ENCODE measurements at regions not wholly inside any gene's neighbourhood (a gene's known extent, or its start where the extent isn't known, plus 50 kb on each side); places are given as distances from the start of the nearest gene placed in this dataset.
A peak's percentile ranks its signal among the peaks of the same experiment; 100 is the strongest.

DNA sequence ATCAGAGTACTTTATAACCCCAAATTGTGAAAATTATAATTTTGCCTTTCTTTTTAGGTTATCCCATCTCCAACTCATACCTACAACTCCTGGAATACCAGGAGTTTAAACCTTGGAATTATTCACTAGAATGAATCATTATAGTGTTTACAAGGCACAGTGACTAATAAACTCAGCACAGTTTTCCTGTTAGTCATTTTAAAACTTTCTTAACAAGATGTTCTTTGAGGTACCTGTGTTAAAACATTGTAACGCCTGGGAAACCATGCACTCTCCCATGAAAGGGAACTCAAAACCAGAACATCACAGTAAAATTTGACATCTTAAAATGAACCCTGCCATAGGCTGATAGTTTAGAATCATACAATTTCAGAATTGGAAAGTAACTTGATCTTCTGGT is 132.4 kb upstream of the OSTN start:
- Mint-ChIP-seq H3K9me3 (ENCODE audit: unreplicated experiment) (no peaks in the 10 kb centered on the region), H3K27ac (ENCODE audit: unreplicated experiment) (no peak overlapping the region), H3K27me3 (ENCODE audit: unreplicated experiment) (peaks cover 37% of the 10 kb centered on the region), H3K36me3 (ENCODE audit: unreplicated experiment) (no peaks in the 10 kb centered on the region), H3K4me1 (ENCODE audit: unreplicated experiment) (no peaks in the 10 kb centered on the region), H3K4me3 (ENCODE audit: unreplicated experiment) (no peak overlapping the region)
- no peak for DNase-seq (ENCODE audit: extremely low spot score, unreplicated experiment)
- no peak for TF ChIP-seq CTCF (IDR thresholded peaks at IDR 0.05)

DNA sequence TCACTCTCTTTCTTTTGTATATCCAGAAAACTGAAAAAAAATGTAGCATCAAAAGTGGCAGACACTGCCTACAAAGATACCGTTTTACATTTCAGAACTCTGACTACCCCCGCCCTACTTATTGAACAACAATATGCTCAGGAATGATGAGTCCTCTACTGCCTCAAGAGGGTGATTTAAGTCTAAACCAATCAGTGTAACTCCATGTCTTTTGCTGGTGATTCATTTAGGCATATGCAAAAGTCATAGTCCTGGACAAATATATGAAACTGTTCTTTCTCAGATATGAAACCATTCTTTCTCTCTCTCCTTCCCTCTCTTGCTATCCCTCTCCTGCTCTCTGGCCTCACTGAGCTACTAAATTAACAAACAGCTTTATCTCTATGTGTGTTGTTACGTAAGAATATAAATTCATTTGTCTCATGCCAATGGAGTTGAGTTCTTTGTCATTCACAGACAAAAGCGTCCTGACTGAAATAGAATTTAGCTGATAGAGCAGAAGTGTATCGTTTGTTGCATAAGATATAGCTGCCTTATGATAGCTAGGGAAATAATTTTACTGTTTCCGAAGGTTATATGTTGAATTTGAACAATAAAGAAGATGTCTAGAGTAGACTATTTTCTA is 133.7 kb upstream of the OSTN start:
- no peak overlapping the region for H3K27ac Mint-ChIP-seq (ENCODE audit: unreplicated experiment)
- DNase-seq (ENCODE audit: extremely low spot score, unreplicated experiment), result no peak
- H3K4me3 Mint-ChIP-seq (ENCODE audit: unreplicated experiment), result no peak overlapping the region
- no peaks in the 10 kb centered on the region for H3K9me3 Mint-ChIP-seq (ENCODE audit: unreplicated experiment)
- no peaks in the 10 kb centered on the region for H3K36me3 Mint-ChIP-seq (ENCODE audit: unreplicated experiment)
- TF ChIP-seq CTCF (IDR thresholded peaks at IDR 0.05), result no peak
- peaks cover 44% of the 10 kb centered on the region for H3K27me3 Mint-ChIP-seq (ENCODE audit: unreplicated experiment)
- H3K4me1 Mint-ChIP-seq (ENCODE audit: unreplicated experiment), result no peaks in the 10 kb centered on the region

DNA sequence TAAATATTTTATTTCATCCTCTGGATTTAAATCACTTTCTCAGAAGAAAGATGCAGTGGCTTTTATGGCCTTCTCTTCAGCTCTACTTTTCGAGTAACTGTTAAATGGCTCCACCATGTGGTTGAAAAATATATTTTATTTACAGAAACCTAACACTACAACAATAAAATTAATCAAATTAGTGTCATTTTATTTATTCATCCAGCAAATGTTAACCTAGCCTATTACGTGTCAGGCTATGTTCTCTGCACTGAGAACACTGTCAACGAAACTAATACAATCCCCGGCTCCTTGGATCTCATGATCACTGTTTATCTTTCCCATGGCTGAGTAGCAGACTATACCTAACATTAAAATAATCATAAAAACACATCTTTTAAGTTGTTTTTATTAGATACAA is 148.0 kb upstream of the OSTN start:
- peak; percentile 68 for TF ChIP-seq CTCF (IDR thresholded peaks at IDR 0.05)
- Mint-ChIP-seq H3K4me1 (ENCODE audit: unreplicated experiment) (no peaks in the 10 kb centered on the region), H3K4me3 (ENCODE audit: unreplicated experiment) (no peak overlapping the region), H3K27me3 (ENCODE audit: unreplicated experiment) (peaks cover 38% of the 10 kb centered on the region), H3K36me3 (ENCODE audit: unreplicated experiment) (no peaks in the 10 kb centered on the region), H3K9me3 (ENCODE audit: unreplicated experiment) (no peaks in the 10 kb centered on the region), H3K27ac (ENCODE audit: unreplicated experiment) (no peak overlapping the region)
- DNase-seq (ENCODE audit: extremely low spot score, unreplicated experiment), result no peak

DNA sequence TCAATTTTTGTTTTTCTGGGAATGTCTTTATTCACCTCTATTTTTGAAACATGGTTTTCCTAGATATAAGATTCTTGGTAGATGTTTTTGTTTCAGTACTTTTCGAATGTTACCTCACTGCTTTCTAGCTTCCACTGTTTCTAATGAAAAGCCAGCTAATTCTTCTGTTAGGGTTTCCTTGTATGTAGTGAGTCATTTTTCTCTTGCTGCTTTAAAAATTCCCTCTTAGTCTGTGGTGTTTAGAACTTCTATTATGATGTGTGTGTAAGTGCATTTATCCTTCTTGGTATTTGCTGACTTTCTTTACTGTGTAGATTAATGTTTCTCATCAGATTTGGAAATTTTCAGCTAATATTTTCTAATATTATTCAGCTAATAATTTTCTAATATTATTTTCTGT is 151.1 kb upstream of the OSTN start:
- Mint-ChIP-seq H3K9me3 (ENCODE audit: unreplicated experiment) (no peaks in the 10 kb centered on the region), H3K4me1 (ENCODE audit: unreplicated experiment) (no peaks in the 10 kb centered on the region), H3K4me3 (ENCODE audit: unreplicated experiment) (no peak overlapping the region), H3K36me3 (ENCODE audit: unreplicated experiment) (no peaks in the 10 kb centered on the region), H3K27me3 (ENCODE audit: unreplicated experiment) (peaks cover 23% of the 10 kb centered on the region), H3K27ac (ENCODE audit: unreplicated experiment) (no peak overlapping the region)
- TF ChIP-seq CTCF (IDR thresholded peaks at IDR 0.05), result no peak
- no peak for DNase-seq (ENCODE audit: extremely low spot score, unreplicated experiment)

GRCh38 chr3:191030929-191031328 is 168.1 kb upstream of the OSTN start:
- no peaks in the 10 kb centered on the region for H3K9me3 Mint-ChIP-seq (ENCODE audit: unreplicated experiment)
- no peak for TF ChIP-seq CTCF (IDR thresholded peaks at IDR 0.05)
- H3K36me3 Mint-ChIP-seq (ENCODE audit: unreplicated experiment), result no peaks in the 10 kb centered on the region
- H3K27me3 Mint-ChIP-seq (ENCODE audit: unreplicated experiment), result peaks cover 21% of the 10 kb centered on the region
- no peak overlapping the region for H3K4me3 Mint-ChIP-seq (ENCODE audit: unreplicated experiment)
- H3K4me1 Mint-ChIP-seq (ENCODE audit: unreplicated experiment), result no peaks in the 10 kb centered on the region
- DNase-seq (ENCODE audit: extremely low spot score, unreplicated experiment), result no peak
- H3K27ac Mint-ChIP-seq (ENCODE audit: unreplicated experiment), result no peak overlapping the region
